ENCODE measurements at regions not wholly inside any gene's neighbourhood (a gene's known extent, or its start where the extent isn't known, plus 50 kb on each side); places are given as distances from the start of the nearest gene placed in this dataset.
A peak's percentile ranks its signal among the peaks of the same experiment; 100 is the strongest.
"Not testable (repeated sequence)": the region's sequence is repeated elsewhere in the genome, so short reads cannot be mapped to it uniquely, and the experiment has no call there.

- no peak for DNase-seq (ENCODE audit: low spot score)
These were observed 923.3 kb downstream of the AACS start for GRCh38 chr12:125988545-125988944.

GRCh38 chr12:125989696-125990095 is 924.5 kb downstream of the AACS start:
- no peak for DNase-seq (ENCODE audit: low spot score)

- no peak for DNase-seq (ENCODE audit: low spot score)
These were observed 931.2 kb downstream of the AACS start for GRCh38 chr12:125996443-125996842.

- DNase-seq (ENCODE audit: low spot score), result no peak
These were observed 934.4 kb downstream of the AACS start for GRCh38 chr12:125999628-126000027.

- no peak for DNase-seq (ENCODE audit: low spot score)
These were observed 954.1 kb downstream of the AACS start for GRCh38 chr12:126019385-126019784.

GRCh38 chr12:126021675-126022074 is 956.4 kb downstream of the AACS start:
- no peak for DNase-seq (ENCODE audit: low spot score)

- DNase-seq (ENCODE audit: low spot score), result no peak
These were observed 962.6 kb downstream of the AACS start for GRCh38 chr12:126027825-126028224.

GRCh38 chr12:126030573-126030972 is 965.3 kb downstream of the AACS start:
- DNase-seq (ENCODE audit: low spot score), result no peak

GRCh38 chr12:126033751-126034150 is 968.5 kb downstream of the AACS start:
- DNase-seq (ENCODE audit: low spot score), result no peak

GRCh38 chr12:126036348-126036747 is 971.1 kb downstream of the AACS start:
- DNase-seq (ENCODE audit: low spot score), result no peak

GRCh38 chr12:126038434-126038833 is 973.2 kb downstream of the AACS start:
- DNase-seq (ENCODE audit: low spot score), result no peak

GRCh38 chr12:126040307-126040706 is 975.1 kb downstream of the AACS start:
- DNase-seq (ENCODE audit: low spot score), result no peak

- DNase-seq (ENCODE audit: low spot score), result no peak
These were observed 977.1 kb downstream of the AACS start for GRCh38 chr12:126042286-126042685.

GRCh38 chr12:126049501-126049900 is 984.3 kb downstream of the AACS start:
- not testable (repeated sequence) for DNase-seq (ENCODE audit: low spot score)

GRCh38 chr12:126051611-126052107 is 986.4 kb downstream of the AACS start:
- DNase-seq (ENCODE audit: low spot score), result no peak

- no peak for DNase-seq (ENCODE audit: low spot score)
These were observed 990.3 kb downstream of the AACS start for GRCh38 chr12:126055521-126055920.

GRCh38 chr12:126061777-126062176 is 996.5 kb downstream of the AACS start:
- no peak for DNase-seq (ENCODE audit: low spot score)

- DNase-seq (ENCODE audit: low spot score), result no peak
These were observed 998.8 kb downstream of the AACS start for GRCh38 chr12:126064028-126064427.

GRCh38 chr12:126067626-126068329 is 1002.5 kb downstream of the AACS start:
- no peak for DNase-seq (ENCODE audit: low spot score)

- peak; percentile 29 for DNase-seq (ENCODE audit: low spot score)
These were observed 1004.4 kb downstream of the AACS start for GRCh38 chr12:126069549-126070165.

GRCh38 chr12:126076515-126076914 is 1011.3 kb downstream of the AACS start:
- DNase-seq (ENCODE audit: low spot score), result no peak

GRCh38 chr12:126083926-126084325 is 1018.7 kb downstream of the AACS start:
- no peak for DNase-seq (ENCODE audit: low spot score)

- DNase-seq (ENCODE audit: low spot score), result no peak
These were observed 1019.2 kb downstream of the AACS start for GRCh38 chr12:126084480-126084879.

- no peak for DNase-seq (ENCODE audit: low spot score)
These were observed 1021.0 kb downstream of the AACS start for GRCh38 chr12:126086242-126086641.
